ENCODE measurements at regions not wholly inside any gene's neighbourhood (a gene's known extent, or its start where the extent isn't known, plus 50 kb on each side); places are given as distances from the start of the nearest gene placed in this dataset.
"Not testable (repeated sequence)": the region's sequence is repeated elsewhere in the genome, so short reads cannot be mapped to it uniquely, and the experiment has no call there.

- TF ChIP-seq CTCF (IDR thresholded peaks at IDR 0.05; ENCODE audit: insufficient read depth, low read length), result no peak
These were observed 697.1 kb upstream of the FAT3 start for GRCh38 chr11:91527380-91528030.

GRCh38 chr11:91513734-91514133 lies 710.9 kb upstream of the FAT3 start:
- no peak for TF ChIP-seq CTCF (IDR thresholded peaks at IDR 0.05; ENCODE audit: insufficient read depth, low read length)
- no peak for DNase-seq (ENCODE audit: low read depth)
- no peak overlapping the region for H3K4me3 ChIP-seq (ENCODE audit: low read depth, low read length)

More at GRCh38 chr11:91527380-91528030, 697.1 kb upstream of the FAT3 start:
- no peak for DNase-seq (ENCODE audit: low read depth)
- no peak overlapping the region for H3K4me3 ChIP-seq (ENCODE audit: low read depth, low read length)

GRCh38 chr11:91497847-91498246 lies 726.8 kb upstream of the FAT3 start:
- no peak for DNase-seq (ENCODE audit: low read depth)
- TF ChIP-seq CTCF (IDR thresholded peaks at IDR 0.05; ENCODE audit: insufficient read depth, low read length), result no peak
- no peak overlapping the region for H3K4me3 ChIP-seq (ENCODE audit: low read depth, low read length)

- no peak for DNase-seq (ENCODE audit: low read depth)
- no peak overlapping the region for H3K4me3 ChIP-seq (ENCODE audit: low read depth, low read length)
- TF ChIP-seq CTCF (IDR thresholded peaks at IDR 0.05; ENCODE audit: insufficient read depth, low read length), result no peak
These were observed 728.8 kb upstream of the FAT3 start for GRCh38 chr11:91495837-91496236.

GRCh38 chr11:91489989-91490388 lies 734.6 kb upstream of the FAT3 start:
- no peak for DNase-seq (ENCODE audit: low read depth)
- TF ChIP-seq CTCF (IDR thresholded peaks at IDR 0.05; ENCODE audit: insufficient read depth, low read length), result no peak
- H3K4me3 ChIP-seq (ENCODE audit: low read depth, low read length), result no peak overlapping the region

GRCh38 chr11:91483956-91484355 lies 740.7 kb upstream of the FAT3 start:
- DNase-seq (ENCODE audit: low read depth), result not testable (repeated sequence)

GRCh38 chr11:91481875-91482274 lies 742.7 kb upstream of the FAT3 start:
- not testable (repeated sequence) for DNase-seq (ENCODE audit: low read depth); H3K4me3 ChIP-seq (ENCODE audit: low read depth, low read length)

More at GRCh38 chr11:91483956-91484355, 740.7 kb upstream of the FAT3 start:
- not testable (repeated sequence) for H3K4me3 ChIP-seq (ENCODE audit: low read depth, low read length)

- no peak overlapping the region for H3K4me3 ChIP-seq (ENCODE audit: low read depth, low read length)
- TF ChIP-seq CTCF (IDR thresholded peaks at IDR 0.05; ENCODE audit: insufficient read depth, low read length), result no peak
- DNase-seq (ENCODE audit: low read depth), result no peak
These were observed 754.0 kb upstream of the FAT3 start for GRCh38 chr11:91470656-91471055.
